OCI-LY7 (cell line): ENCODE measurements at regions not wholly inside any gene's neighbourhood (a gene's known extent, or its start where the extent isn't known, plus 50 kb on each side); places are given as distances from the start of the nearest gene placed in this dataset.

ENCODE experiments used
- BruUV-seq: library from RNA; stranded (reverse); fragments of 400-500 nt; replicated peaks from 2 replicates; lab custom pipeline; 2021; lab: Mats Ljungman, UMichigan
- CTCF ChIA-PET: fragments of 300-600 bp; sonication (Branson Sonifier 250); formaldehyde crosslinking; loops from one replicate; lab custom pipeline; 2022; ENCODE audit warnings: antibody characterized with exemption; ENCODE audit not compliant: unreplicated experiment; lab: Charles Lee
- POLR2A ChIA-PET: fragments of 300-600 bp; sonication (Branson Sonifier 250); formaldehyde crosslinking; loops from one replicate; lab custom pipeline; 2022; ENCODE audit warnings: antibody characterized with exemption; lab: Charles Lee
- DNase-seq: peaks from one replicate; pipeline ENCODE4 v3.0.0-alpha.2; 2015; ENCODE audit warnings: low spot score
- H2AFZ ChIP-seq: fragments of 200-600 bp; sonication (generic), shearing (Covaris generic); 2 replicates; pipeline ENCODE4 v1.6.1; 2014; ENCODE audit warnings: mild to moderate bottlenecking, antibody characterized with exemption, low read length, moderate library complexity
- H3K27ac ChIP-seq: fragments of 200-600 bp; sonication (generic); 2 replicates; pipeline ENCODE4 v1.5.1; 2014; ENCODE audit warnings: mixed run types, low read depth, mild to moderate bottlenecking, moderate library complexity, low read length, inconsistent platforms; ENCODE audit not compliant: poor library complexity, severe bottlenecking
- H3K36me3 ChIP-seq: fragments of 200-600 bp; sonication (generic); 2 replicates; pipeline ENCODE4 v1.6.1; 2014; ENCODE audit warnings: mild to moderate bottlenecking, antibody characterized with exemption, low read length, moderate library complexity, mixed read lengths; ENCODE audit not compliant: insufficient read depth
- H3K4me1 ChIP-seq: fragments of 200-600 bp; sonication (generic); 2 replicates; pipeline ENCODE4 v1.5.1; 2014; ENCODE audit warnings: mild to moderate bottlenecking, low read length; ENCODE audit not compliant: insufficient read depth, poor library complexity, severe bottlenecking
- H3K4me2 ChIP-seq: fragments of 200-600 bp; sonication (generic); 2 replicates; pipeline ENCODE4 v1.6.1; 2014; ENCODE audit warnings: mild to moderate bottlenecking, low read length
- H3K4me3 ChIP-seq: fragments of 200-600 bp; sonication (generic); 2 replicates; pipeline ENCODE4 v1.5.1; 2014; ENCODE audit warnings: mild to moderate bottlenecking, low read depth, low read length; ENCODE audit not compliant: poor library complexity, severe bottlenecking
- H3K79me2 ChIP-seq: fragments of 200-600 bp; sonication (generic); 2 replicates; pipeline ENCODE4 v1.6.1; 2016; ENCODE audit warnings: low read depth, mild to moderate bottlenecking, low read length, moderate library complexity, mixed read lengths; ENCODE audit not compliant: insufficient read depth
- H3K9me2 ChIP-seq: fragments of 200-600 bp; sonication (generic); 2 replicates; pipeline ENCODE4 v1.6.1; 2016; ENCODE audit warnings: mild to moderate bottlenecking, low read length, mixed read lengths; ENCODE audit not compliant: insufficient read depth
- H3K9me3 ChIP-seq: fragments of 200-600 bp; sonication (generic); 2 replicates; pipeline ENCODE4 v1.6.1; 2014; ENCODE audit warnings: mild to moderate bottlenecking, mixed run types, low read length, mixed read lengths
- H4K20me1 ChIP-seq: fragments of 200-600 bp; sonication (generic); 2 replicates; pipeline ENCODE4 v1.6.1; 2014; ENCODE audit warnings: mild to moderate bottlenecking, antibody characterized with exemption, low read length, moderate library complexity, mixed read lengths; ENCODE audit not compliant: insufficient read depth
- EZH2phosphoT487 ChIP-seq: fragments of 200-600 bp; sonication (generic); IDR thresholded peaks from 2 replicates; pipeline ENCODE4 v1.6.1; 2018; ENCODE audit warnings: low read depth, borderline replicate concordance, mild to moderate bottlenecking, mixed run types, antibody characterized with exemption, low read length, moderate library complexity, mixed read lengths
- intact Hi-C: fragments of 100-400 bp; cut with micrococcal nuclease; formaldehyde crosslinking; loops from one replicate; pipeline ENCODE4 v1.10.0; 2022; ENCODE audit not compliant: unreplicated experiment
- TF ChIP-seq, protein P1 (sequence below): fragments of 200-600 bp; sonication (generic); conservative IDR thresholded peaks from 2 replicates; pipeline ENCODE4 v1.5.1; 2014; ENCODE audit warnings: mild to moderate bottlenecking, antibody characterized with exemption, low read length, moderate library complexity, mixed read lengths

DNA sequence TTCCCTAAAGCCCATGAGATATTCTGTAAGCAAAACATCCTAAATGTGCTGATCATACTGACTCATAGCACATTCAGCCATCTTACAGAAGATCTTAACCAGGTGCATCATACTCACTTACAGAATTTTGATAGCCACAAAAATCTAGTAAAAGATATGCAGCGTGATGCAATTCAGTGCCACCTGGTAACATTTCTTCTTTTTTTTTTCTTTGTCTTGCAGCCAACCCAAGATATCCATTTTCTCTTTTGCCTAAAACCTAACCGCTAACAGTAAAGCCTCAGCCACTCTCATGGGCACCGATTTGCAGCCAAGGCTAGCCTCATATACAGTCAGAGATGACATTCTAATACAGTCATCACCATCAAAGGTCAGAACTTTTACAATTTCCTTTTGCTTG lies 293.3 kb downstream of the HACE1 start:
- no peaks in the 10 kb centered on the region for H4K20me1 ChIP-seq
- ChIA-PET CTCF (no interaction called here), POLR2A (no interaction called here)
- no peaks in the 10 kb centered on the region for H3K9me2 ChIP-seq
- no TSS peak for BruUV-seq
- no peak overlapping the region for H3K4me3 ChIP-seq
- no peak for DNase-seq
- no peak overlapping the region for H2AFZ ChIP-seq
- no peaks in the 10 kb centered on the region for H3K4me1 ChIP-seq
- no peaks in the 10 kb centered on the region for H3K79me2 ChIP-seq
- H3K36me3 ChIP-seq: no peaks in the 10 kb centered on the region
- H3K27ac ChIP-seq: no peak overlapping the region
- H3K9me3 ChIP-seq: no peaks in the 10 kb centered on the region
- no peak overlapping the region for H3K4me2 ChIP-seq
- TF ChIP-seq, protein P1, sequence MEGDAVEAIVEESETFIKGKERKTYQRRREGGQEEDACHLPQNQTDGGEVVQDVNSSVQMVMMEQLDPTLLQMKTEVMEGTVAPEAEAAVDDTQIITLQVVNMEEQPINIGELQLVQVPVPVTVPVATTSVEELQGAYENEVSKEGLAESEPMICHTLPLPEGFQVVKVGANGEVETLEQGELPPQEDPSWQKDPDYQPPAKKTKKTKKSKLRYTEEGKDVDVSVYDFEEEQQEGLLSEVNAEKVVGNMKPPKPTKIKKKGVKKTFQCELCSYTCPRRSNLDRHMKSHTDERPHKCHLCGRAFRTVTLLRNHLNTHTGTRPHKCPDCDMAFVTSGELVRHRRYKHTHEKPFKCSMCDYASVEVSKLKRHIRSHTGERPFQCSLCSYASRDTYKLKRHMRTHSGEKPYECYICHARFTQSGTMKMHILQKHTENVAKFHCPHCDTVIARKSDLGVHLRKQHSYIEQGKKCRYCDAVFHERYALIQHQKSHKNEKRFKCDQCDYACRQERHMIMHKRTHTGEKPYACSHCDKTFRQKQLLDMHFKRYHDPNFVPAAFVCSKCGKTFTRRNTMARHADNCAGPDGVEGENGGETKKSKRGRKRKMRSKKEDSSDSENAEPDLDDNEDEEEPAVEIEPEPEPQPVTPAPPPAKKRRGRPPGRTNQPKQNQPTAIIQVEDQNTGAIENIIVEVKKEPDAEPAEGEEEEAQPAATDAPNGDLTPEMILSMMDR: no peak
- no peak for TF ChIP-seq EZH2phosphoT487
- intact Hi-C loops: no loop called here

DNA sequence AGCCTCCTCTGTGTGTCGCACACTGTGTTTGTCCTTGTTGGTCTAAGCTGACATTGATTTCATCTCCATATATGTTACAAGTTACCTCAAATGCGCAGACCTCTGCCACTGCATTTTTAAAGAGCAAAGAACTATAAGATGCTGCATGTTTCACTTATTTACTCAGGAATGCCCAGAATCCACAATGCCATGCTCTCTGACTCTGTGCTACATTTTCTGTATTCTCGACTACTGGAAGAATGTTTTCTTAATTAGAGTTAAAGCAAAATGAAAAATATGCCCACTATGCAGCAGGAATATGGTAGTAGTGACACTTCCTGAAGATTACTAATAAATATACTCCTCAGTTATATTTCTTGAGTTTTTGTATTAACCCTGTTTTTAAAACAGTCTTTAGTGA lies 296.4 kb downstream of the HACE1 start:
- no peak overlapping the region for H3K4me2 ChIP-seq
- ChIA-PET CTCF (no interaction called here), POLR2A (interaction anchor here (0.7 to 0.9 kb wide), 2 partner anchors 36 to 90 kb away, joined by 3 read pairs; no protein-coding TSS in a partner anchor)
- H3K36me3 ChIP-seq: no peaks in the 10 kb centered on the region
- no peak for TF ChIP-seq EZH2phosphoT487
- TF ChIP-seq, protein P1: no peak
- intact Hi-C loops: no loop called here
- H3K79me2 ChIP-seq: no peaks in the 10 kb centered on the region
- no peak for DNase-seq
- no peaks in the 10 kb centered on the region for H3K9me3 ChIP-seq
- no peaks in the 10 kb centered on the region for H4K20me1 ChIP-seq
- no TSS peak for BruUV-seq
- no peak overlapping the region for H2AFZ ChIP-seq
- H3K9me2 ChIP-seq: no peaks in the 10 kb centered on the region
- H3K4me1 ChIP-seq: no peaks in the 10 kb centered on the region
- no peak overlapping the region for H3K4me3 ChIP-seq
- no peak overlapping the region for H3K27ac ChIP-seq

DNA sequence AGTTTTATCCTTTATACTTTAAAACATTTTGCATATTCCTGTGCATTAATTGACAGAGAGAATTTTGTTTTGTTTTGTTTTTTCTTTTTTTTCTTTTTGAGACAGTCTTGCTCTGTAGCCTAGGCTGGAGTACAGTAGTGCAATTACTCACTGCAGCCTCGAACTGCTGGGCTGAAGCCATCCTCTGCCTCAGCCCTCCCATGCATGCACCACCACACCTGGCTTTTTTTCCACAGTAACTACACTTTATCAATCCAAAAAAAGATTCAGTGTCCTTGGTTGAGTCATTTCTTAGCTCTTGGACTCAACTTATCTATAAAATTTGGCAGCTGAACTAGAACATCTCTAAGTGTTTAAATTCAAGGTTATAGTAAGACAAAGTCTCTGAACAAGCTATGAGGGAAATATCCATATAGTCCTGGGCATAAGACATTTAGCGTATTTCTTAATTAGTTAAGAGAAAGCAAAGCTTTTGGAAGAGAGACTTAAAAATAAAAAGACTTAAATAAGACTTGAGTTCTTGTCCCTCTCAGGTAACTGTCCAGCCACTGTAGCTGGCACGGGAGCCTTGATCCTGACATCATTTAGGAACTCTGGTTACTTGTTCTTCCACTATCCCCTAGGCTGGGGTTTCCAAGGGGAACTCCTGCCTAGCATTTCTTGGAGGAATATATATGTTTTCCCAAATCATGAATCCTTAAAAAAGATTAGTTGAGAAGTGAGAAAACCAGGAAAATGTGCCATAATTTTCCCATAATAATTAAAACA lies 300.1 kb downstream of the HACE1 start:
- TF ChIP-seq EZH2phosphoT487: no peak
- TF ChIP-seq, protein P1: no peak
- H3K27ac ChIP-seq: no peak overlapping the region
- no peaks in the 10 kb centered on the region for H3K4me1 ChIP-seq
- no peaks in the 10 kb centered on the region for H3K9me2 ChIP-seq
- ChIA-PET CTCF (interaction anchor here (0.6 to 1.4 kb wide), 2 partner anchors 32 to 1173 kb away, joined by 3 read pairs; no protein-coding TSS in a partner anchor), POLR2A (interaction anchor here (1.4 kb wide), 1 partner anchor 13 kb away, joined by 3 read pairs; no protein-coding TSS in a partner anchor)
- no peaks in the 10 kb centered on the region for H4K20me1 ChIP-seq
- DNase-seq: no peak
- H3K9me3 ChIP-seq: no peaks in the 10 kb centered on the region
- intact Hi-C loops: no loop called here
- H3K4me2 ChIP-seq: no peak overlapping the region
- no peaks in the 10 kb centered on the region for H3K79me2 ChIP-seq
- no peak overlapping the region for H3K4me3 ChIP-seq
- no peak overlapping the region for H2AFZ ChIP-seq
- no TSS peak for BruUV-seq
- no peaks in the 10 kb centered on the region for H3K36me3 ChIP-seq
